Activated T-cell treated with anti-CD3 and anti-CD28 coated beads, Interleukin-2, amount 50 U/mL, for 4 hours (primary cell): ENCODE measurements at regions not wholly inside any gene's neighbourhood (a gene's known extent, or its start where the extent isn't known, plus 50 kb on each side); places are given as distances from the start of the nearest gene placed in this dataset.

Source experiments
- ATAC-seq, 2 donors: fragments of 200-7000 bp; cut with Tn5 transposase; one replicate each; pipeline ENCODE4 v1.10.0; 2021
- DNase-seq: peaks from one replicate; pipeline ENCODE4 v3.0.0-alpha.2; 2020
- H3K27me3 Mint-ChIP-seq: one replicate; pipeline ENCODE4 v1.8.0; 2021; ENCODE audit warnings: low read depth, mixed read lengths
- H3K36me3 Mint-ChIP-seq: one replicate; pipeline ENCODE4 v1.8.0; 2022; ENCODE audit warnings: mixed read lengths; ENCODE audit not compliant: insufficient read depth
- H3K4me1 Mint-ChIP-seq: one replicate; pipeline ENCODE4 v1.8.0; 2021; ENCODE audit warnings: low read depth, mixed read lengths
- H3K4me3 Mint-ChIP-seq: one replicate; pipeline ENCODE4 v1.8.0; 2021; ENCODE audit warnings: mild to moderate bottlenecking, moderate library complexity, mixed read lengths
- H3K9me3 Mint-ChIP-seq: one replicate; pipeline ENCODE4 v1.8.0; 2021; ENCODE audit warnings: mixed read lengths

DNA sequence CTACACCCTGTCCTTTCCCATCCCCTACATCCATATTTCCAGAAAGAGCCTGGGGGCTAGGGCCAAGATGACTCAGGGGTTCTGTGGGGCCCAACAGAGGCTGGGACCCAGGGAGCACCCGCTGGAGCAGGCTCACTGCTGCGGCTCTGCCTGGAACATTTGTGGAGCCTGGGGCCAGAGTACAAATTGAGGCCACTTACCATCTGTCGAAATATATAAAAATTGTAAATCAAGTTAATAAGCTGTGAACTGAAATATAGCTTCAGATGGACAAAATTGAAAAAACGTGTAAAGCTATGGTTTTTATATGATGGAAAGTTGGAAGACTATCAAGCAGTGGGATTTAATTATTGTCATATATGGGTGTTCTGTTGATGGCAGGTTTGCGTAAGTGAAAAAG is 82.9 kb upstream of the ATXN1 start:
- peaks cover 16% of the 10 kb centered on the region for H3K4me1 Mint-ChIP-seq
- H3K4me3 Mint-ChIP-seq: no peak overlapping the region
- ATAC-seq: no peak
- no peak for DNase-seq
- H3K27me3 Mint-ChIP-seq: peaks cover 5% of the 10 kb centered on the region
- H3K9me3 Mint-ChIP-seq: no peaks in the 10 kb centered on the region
- H3K36me3 Mint-ChIP-seq: no peaks in the 10 kb centered on the region

DNA sequence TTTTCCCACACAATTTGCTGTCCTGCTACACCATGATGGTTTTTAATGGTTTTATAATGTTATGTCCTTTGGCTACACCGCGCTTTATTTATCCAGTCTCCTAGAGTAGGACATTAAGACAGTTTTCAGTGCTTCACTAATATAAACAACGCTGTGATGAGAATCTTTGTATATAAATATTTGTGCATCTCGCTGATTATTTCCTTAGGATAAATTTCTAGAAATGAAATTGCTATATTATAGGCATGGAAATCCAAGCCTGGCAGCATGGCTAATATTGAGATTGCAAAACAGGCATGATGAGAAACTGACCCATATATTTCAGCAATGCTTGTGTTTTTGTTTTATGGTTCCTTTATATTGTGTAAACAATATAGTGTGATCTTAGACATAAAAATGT is 81.4 kb upstream of the ATXN1 start:
- no peaks in the 10 kb centered on the region for H3K36me3 Mint-ChIP-seq
- DNase-seq: no peak
- no peaks in the 10 kb centered on the region for H3K9me3 Mint-ChIP-seq
- no peaks in the 10 kb centered on the region for H3K27me3 Mint-ChIP-seq
- no peak for ATAC-seq
- H3K4me3 Mint-ChIP-seq: no peak overlapping the region
- peaks cover 19% of the 10 kb centered on the region for H3K4me1 Mint-ChIP-seq

DNA sequence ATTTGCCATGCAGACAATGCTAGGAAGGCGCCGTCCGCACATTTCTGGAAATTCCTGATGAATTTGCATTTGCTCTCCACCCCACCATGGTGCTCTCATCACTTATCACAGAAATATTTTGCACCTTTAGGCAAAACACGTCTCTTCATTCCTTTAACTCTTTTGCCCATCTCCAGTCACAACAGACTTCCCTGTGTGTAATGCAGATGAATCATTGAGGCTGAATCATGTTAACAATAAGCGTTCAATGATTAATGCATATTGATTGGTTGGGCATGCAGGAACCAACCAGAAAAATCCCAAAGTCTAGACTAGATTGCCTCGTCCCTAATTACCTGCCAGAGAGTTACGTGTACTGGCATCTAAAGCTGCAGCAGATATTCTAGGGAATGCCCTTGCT is 80.0 kb upstream of the ATXN1 start:
- Mint-ChIP-seq H3K4me1 (peaks cover 34% of the 10 kb centered on the region), H3K36me3 (no peaks in the 10 kb centered on the region), H3K9me3 (no peaks in the 10 kb centered on the region), H3K27me3 (no peaks in the 10 kb centered on the region), H3K4me3 (no peak overlapping the region)
- ATAC-seq (no peak), DNase-seq (no peak)

DNA sequence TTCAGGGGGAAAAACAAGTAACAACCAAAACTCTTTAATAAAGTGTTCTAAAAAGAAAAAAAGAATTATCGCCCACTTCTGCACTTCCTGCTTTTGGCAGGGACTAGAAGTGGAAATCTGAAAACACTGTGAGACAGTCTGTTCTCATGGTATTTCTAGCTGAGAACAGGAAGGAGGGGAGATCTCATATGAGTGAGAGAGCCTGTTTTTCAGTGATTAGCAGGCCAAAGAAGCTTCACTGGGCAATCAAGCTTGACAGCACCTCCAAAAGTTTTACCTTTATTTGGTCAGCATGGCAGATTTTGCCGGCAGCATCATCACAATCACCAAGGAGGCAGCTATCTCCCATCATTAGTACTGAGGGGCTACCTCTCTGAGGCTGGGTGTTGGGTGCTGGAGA is 79.5 kb upstream of the ATXN1 start:
- no peak for ATAC-seq

DNA sequence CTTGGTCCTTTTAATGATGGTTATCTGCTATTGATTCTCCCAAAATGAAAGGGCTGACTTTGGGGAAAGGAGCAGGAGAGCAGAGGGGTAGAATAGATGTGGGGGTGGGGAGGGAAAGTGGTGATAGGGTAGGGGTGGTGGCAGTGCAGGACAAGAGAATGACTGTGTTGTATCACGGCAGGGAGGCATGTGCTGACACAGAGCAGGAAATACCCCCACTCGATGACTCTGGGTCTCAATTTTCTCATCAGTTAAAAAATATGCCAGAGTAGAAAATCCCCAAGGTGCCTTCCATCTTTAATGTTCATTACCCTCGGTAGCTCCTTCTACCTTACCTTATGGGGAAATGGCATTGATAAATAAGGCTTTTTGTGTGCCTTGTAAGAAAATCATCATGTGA is 79.0 kb upstream of the ATXN1 start:
- H3K36me3 Mint-ChIP-seq: no peaks in the 10 kb centered on the region
- ATAC-seq (no peak), DNase-seq (no peak)
- H3K9me3 Mint-ChIP-seq: no peaks in the 10 kb centered on the region
- no peak overlapping the region for H3K4me3 Mint-ChIP-seq
- H3K27me3 Mint-ChIP-seq: no peaks in the 10 kb centered on the region
- H3K4me1 Mint-ChIP-seq: peaks cover 39% of the 10 kb centered on the region

More for the DNA sequence above, 79.5 kb upstream of the ATXN1 start:
- DNase-seq: no peak
- H3K27me3 Mint-ChIP-seq: no peaks in the 10 kb centered on the region
- H3K4me1 Mint-ChIP-seq: peaks cover 39% of the 10 kb centered on the region
- no peaks in the 10 kb centered on the region for H3K36me3 Mint-ChIP-seq
- no peaks in the 10 kb centered on the region for H3K9me3 Mint-ChIP-seq
- H3K4me3 Mint-ChIP-seq: no peak overlapping the region

DNA sequence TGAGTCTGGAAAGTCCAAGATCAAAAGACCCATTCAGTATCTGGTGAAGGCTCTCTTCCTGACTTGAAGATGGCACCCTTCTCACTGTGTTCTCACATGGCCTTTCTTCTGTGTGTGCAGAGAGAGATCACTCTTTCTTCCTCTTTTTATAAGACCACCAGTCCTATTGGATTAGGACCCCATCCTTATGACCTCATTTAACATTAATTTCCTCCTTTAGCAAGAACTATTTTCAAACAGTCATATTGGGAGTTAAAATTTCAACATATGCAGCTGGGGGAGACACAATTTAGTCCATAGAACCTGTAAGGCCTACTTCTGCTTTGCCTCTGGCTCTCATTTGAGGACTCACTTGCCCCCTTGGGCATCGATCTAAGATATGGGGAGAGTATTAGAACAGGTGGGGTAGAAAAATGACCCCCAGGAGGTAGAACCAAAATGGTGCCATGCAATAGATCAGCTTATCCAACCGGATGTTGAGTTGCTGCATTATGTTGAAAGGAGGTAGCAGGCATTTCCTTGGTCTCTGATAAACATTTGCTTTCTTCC is 78.4 kb upstream of the ATXN1 start:
- H3K4me3 Mint-ChIP-seq: no peak overlapping the region
- ATAC-seq: no peak
- H3K4me1 Mint-ChIP-seq: peaks cover 39% of the 10 kb centered on the region
- no peak for DNase-seq
- no peaks in the 10 kb centered on the region for H3K36me3 Mint-ChIP-seq
- H3K27me3 Mint-ChIP-seq: no peaks in the 10 kb centered on the region
- H3K9me3 Mint-ChIP-seq: no peaks in the 10 kb centered on the region

DNA sequence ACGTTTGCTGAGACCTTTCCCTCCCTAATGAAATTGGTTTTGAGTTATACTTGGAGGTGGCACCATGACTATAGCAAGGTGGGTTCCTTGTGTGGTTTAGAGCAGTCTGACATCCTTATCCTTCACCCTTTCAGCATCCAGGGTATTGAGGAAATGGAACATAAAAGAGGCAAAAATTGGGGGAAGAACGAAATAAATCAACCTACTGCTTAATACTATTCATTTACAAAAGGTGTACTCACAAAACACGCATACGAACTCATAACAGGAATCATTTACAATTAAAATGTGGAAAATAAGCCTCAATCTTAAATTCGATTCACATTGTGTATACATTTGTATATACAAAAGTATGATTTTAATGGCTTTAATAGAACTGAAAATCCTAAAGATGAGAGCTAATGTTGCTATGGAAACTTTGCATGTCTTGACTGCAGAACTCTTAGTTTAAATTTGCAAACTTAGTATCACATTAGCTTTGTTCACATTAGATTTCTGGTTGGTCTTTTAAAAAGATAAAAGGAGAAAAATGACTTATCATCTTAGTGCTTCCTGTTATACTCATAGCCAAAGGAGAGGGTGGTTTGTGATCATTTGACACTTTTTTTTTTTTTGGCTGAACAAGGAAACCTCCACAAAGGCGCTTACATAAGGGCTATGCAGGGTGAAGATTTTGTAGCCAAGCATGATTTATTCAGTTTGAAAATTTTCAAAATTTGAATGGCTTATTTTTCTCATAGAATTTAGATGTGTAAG is 76.1 kb upstream of the ATXN1 start:
- no peak for DNase-seq

DNA sequence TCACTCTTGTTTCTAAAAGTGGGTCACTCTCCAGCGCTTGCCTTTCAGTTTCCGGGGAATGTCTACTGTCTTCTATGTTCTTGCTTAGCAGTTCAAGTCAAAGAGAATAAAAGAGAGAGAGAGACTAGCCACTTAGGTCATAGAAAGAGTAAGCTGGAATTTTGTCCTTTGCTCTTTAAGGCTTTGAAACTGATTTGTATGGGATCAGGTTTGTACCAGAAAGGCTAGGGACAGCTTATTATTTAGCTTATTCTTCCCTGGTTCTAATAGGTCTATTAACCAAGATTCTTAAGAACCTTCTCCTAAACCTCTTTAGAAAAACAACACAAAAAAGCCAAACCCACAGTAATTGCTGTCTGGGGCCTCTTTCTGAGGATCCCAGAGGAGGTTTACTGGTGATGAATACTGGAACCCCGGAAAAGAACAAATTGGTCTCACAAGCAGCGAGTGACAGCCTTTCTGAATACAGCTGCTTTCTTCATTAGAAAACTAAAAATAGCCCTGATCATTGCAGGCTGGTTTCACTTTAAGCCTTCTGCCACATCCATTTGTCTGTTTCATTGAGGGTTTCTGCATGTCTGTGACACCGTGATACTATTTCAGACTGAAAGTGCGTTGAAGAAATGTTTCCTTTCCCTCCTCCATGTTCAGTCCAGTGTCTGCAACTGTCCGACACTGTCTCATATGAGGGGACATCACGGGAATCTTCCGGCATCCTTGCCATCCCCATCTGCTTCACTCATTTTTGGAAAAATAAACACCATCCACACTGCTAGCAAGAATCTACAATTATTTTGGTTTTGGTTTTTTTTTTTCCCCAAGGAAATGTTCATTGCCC is 75.1 kb upstream of the ATXN1 start:
- Mint-ChIP-seq H3K27me3 (no peaks in the 10 kb centered on the region), H3K9me3 (no peaks in the 10 kb centered on the region), H3K36me3 (no peaks in the 10 kb centered on the region), H3K4me1 (peaks cover 38% of the 10 kb centered on the region), H3K4me3 (peak overlapping the region; percentile 39)
- ATAC-seq: peak; percentile 59 to 74
- DNase-seq: no peak

More for the DNA sequence above, 76.1 kb upstream of the ATXN1 start:
- peak; percentile 52 to 59 for ATAC-seq
- H3K4me3 Mint-ChIP-seq: no peak overlapping the region
- no peaks in the 10 kb centered on the region for H3K9me3 Mint-ChIP-seq
- H3K27me3 Mint-ChIP-seq: no peaks in the 10 kb centered on the region
- H3K4me1 Mint-ChIP-seq: peaks cover 39% of the 10 kb centered on the region
- H3K36me3 Mint-ChIP-seq: no peaks in the 10 kb centered on the region

DNA sequence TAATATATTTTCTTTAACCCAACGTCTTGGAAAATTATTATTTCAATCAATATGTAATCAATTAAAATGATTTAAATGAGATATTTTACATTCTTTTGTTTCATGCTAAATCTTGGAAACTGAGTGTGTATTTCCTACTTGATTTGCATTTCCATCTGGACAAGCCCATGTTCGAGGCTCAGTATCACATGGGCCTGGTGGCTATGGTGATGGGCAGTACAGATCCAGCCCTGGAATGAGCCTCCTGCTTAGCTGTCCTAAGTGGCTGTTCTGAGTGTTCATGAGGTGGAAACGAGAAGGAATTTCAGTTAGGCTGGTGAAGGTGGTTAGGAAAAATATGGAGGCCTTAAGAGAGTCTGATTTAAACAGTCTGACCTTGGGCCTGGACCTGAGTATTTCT is 73.0 kb upstream of the ATXN1 start:
- Mint-ChIP-seq H3K9me3 (no peaks in the 10 kb centered on the region), H3K27me3 (no peaks in the 10 kb centered on the region), H3K4me3 (no peak overlapping the region), H3K36me3 (no peaks in the 10 kb centered on the region), H3K4me1 (peaks cover 27% of the 10 kb centered on the region)
- ATAC-seq: no peak
- no peak for DNase-seq

DNA sequence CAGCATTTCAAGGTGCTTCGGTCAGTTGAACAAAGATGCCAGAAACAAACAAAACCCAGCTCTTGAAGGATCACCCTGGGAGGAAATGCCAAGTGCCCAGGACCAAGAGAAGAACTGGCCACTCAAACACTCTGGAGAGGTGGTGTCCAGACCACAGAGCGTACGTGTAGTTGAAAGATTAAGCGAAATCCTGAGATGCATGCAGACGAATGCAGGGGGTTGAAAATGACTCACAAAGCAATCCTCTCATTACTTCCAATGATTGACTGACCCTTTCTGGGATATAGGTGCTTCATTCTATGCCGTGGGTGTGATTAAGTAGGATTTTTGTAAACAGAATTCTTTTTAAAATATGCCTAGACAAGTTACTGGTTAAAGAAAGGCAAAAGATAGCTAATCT is 71.5 kb upstream of the ATXN1 start:
- no peak for DNase-seq
- no peak overlapping the region for H3K4me3 Mint-ChIP-seq
- no peaks in the 10 kb centered on the region for H3K27me3 Mint-ChIP-seq
- no peak for ATAC-seq
- H3K4me1 Mint-ChIP-seq: peaks cover 22% of the 10 kb centered on the region
- H3K9me3 Mint-ChIP-seq: no peaks in the 10 kb centered on the region
- H3K36me3 Mint-ChIP-seq: no peaks in the 10 kb centered on the region

DNA sequence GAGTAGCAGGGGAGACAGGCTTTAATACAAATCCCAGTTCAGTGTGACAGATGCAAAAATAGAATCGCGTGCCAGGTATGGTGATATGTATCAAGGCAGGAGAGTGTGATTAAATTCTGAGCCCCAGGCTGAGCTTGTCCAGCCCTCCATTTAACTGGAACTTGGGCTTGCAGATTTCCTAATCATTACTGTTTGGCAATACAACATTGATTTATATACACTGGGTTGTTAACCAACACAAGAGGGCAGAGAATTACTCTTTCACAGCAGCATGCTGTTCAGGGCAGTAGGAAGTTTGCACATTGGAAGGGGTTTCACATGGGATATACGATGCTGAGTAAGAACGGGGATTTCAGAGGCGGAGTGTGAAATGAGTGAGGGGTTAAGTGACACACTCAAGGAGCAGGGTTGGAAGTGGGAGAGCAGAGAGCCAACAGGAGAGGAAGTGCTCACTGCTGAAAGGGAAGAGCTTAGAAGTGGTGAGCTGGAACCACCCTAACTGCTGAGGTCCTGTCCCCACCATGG is 70.8 kb upstream of the ATXN1 start:
- Mint-ChIP-seq H3K27me3 (peaks cover 1% of the 10 kb centered on the region), H3K36me3 (no peaks in the 10 kb centered on the region), H3K4me3 (no peak overlapping the region), H3K4me1 (peaks cover 20% of the 10 kb centered on the region), H3K9me3 (no peaks in the 10 kb centered on the region)
- ATAC-seq (no peak), DNase-seq (no peak)

DNA sequence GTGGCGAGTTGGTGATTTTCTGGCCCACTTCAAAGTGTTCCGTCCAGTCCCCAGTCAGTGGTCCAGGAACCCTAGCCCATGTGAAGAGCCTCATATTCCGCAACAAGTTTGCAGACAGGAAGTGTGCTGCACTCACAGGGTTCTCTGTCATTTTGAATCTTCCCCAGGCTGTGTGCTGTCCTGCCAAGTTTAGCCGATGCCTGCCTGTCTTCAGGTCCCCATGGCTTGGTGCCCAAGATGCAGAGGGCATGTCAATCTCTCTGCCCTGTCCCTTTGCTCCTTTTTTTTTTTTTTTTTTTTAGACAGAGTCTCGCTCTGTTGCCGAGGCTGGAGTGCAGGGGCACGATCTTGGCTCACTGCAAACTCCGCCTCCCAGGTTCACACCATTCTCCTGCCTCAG is 69.9 kb upstream of the ATXN1 start:
- H3K4me3 Mint-ChIP-seq: no peak overlapping the region
- H3K9me3 Mint-ChIP-seq: no peaks in the 10 kb centered on the region
- no peak for ATAC-seq
- H3K4me1 Mint-ChIP-seq: peaks cover 11% of the 10 kb centered on the region
- DNase-seq: no peak
- H3K27me3 Mint-ChIP-seq: peaks cover 1% of the 10 kb centered on the region
- H3K36me3 Mint-ChIP-seq: no peaks in the 10 kb centered on the region

DNA sequence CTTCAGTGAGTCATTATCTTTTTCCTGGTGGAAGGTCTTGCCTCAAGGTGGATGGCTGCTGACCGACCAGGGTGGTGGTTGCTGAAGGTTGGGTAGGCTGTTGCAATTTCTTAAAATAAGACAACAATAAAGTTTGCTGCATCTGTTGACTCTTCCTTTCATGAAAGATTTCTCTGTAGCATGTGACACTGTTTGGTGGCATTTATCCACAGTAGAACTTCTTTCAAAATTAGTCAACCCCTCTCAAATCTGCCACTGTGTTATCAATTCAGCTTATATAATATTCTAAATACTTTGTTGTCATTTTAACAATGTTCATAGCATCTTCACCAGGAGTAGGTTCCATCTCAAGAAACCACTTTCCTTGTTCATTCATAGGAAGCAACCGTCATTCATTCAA is 66.8 kb upstream of the ATXN1 start:
- peaks cover 1% of the 10 kb centered on the region for H3K27me3 Mint-ChIP-seq
- DNase-seq (no peak), ATAC-seq (no peak)
- peaks cover 7% of the 10 kb centered on the region for H3K4me1 Mint-ChIP-seq
- H3K4me3 Mint-ChIP-seq: no peak overlapping the region
- H3K9me3 Mint-ChIP-seq: no peaks in the 10 kb centered on the region
- H3K36me3 Mint-ChIP-seq: no peaks in the 10 kb centered on the region

DNA sequence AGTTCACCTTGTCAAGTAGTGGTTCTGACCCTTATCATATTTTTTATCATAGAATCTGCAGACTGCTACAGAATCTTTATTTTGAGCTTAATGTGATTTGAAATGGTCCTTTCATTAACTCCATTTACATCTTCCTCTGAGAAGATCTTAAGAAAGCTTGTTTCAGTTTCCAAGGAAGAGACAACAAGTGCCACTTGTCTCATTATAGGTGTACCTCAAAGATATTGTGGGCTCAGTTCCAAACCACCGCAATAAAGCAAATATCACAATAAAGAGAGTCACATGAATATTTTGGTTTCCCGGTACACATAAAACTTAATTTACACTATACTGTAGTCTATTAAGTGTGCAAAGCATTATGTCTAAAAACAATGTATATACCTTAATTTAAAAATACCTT is 66.4 kb upstream of the ATXN1 start:
- ATAC-seq (no peak), DNase-seq (no peak)
- Mint-ChIP-seq H3K36me3 (no peaks in the 10 kb centered on the region), H3K9me3 (no peaks in the 10 kb centered on the region), H3K4me1 (peaks cover 7% of the 10 kb centered on the region), H3K27me3 (peaks cover 1% of the 10 kb centered on the region), H3K4me3 (no peak overlapping the region)
